ENCODE measurements at regions not wholly inside any gene's neighbourhood (a gene's known extent, or its start where the extent isn't known, plus 50 kb on each side); places are given as distances from the start of the nearest gene placed in this dataset.

DNA sequence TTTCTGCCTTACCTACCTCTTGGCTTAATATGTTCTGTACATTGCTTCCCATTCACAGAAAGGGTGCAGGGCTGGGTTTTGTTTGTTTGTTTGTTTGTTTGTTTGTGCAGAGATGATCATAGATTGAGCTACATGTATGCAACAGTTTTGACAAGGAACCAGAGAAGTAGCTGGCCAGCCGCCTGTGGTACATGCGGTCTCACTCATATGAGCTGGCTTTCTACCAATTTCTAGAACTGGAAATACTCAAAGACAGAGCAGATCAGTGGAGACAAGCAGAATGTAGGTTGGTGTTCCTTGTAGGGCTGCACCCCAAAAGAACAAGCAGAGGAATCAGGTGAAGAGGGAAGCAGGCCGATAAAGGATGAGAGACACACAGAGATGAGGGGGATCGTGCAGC, 502.7 kb downstream of the SOX2 start:
- no peak for DNase-seq (ENCODE audit: low read depth)

DNA sequence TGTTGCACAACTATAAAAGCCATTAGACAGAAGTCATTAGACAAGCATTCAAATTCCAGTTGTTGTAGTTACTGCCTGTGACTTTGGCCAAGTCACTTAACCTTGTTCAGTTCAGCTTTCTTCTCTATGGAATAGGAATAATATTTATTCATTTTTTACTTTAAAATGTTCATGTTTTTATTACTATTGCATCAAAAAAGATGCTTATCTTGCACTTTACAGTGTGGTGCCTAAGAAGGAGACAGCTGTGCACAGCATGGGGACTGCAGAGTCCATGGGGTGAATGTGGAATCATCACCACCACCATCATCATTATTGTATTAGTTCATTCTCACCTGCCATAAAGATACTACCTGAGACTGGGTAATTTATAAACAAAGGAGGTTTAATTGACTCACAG, 504.2 kb downstream of the SOX2 start:
- no peak for DNase-seq (ENCODE audit: low read depth)

DNA sequence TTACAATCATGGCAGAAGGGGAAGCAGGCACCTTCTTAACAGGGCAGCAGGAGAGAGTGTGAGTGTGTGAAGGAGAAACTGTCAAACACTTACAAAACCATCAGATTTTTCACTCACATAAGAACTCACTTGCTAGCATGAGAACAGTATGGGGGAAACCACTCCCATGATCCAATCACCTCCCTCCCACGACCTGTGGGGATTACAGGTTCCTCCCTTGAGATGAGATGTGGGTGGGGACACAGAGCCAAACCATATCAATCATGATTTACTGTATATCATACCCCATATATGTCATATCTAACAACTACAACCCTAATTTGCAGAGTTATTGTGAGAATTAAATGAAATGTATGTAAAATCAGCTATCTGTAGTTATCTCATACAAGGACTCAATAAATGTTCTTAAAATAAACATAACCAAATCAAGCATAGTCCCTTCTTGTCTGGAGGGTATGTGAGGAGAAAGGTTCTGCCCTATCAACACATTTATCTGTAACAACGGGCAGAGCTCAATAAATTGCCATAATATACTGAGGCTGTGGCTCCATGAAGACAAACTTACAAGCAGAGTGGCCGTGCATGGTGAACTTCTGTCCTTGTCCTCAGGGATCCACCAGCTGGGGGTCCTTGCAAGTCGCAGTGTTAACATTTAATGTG, 504.7 kb downstream of the SOX2 start:
- DNase-seq (ENCODE audit: low read depth): no peak

DNA sequence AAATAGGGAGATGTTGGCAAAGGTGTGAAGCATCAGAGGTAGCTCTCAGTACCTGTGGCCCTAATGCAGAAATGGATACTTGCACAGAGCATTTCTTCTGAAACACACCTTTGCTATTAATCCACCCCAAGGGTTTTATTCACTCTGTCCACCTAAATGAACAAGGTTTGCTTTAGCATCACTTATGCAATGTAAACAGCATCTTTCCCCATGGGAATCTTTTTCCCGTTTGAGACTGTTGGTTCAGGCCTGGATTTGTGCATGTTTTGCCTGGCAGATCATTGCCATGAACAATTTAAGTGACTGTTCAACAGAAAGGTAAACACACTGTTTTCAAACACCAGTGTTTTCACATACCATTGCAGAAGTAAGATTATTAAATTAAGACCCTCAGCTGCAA, 508.3 kb downstream of the SOX2 start:
- DNase-seq (ENCODE audit: low read depth): no peak

DNA sequence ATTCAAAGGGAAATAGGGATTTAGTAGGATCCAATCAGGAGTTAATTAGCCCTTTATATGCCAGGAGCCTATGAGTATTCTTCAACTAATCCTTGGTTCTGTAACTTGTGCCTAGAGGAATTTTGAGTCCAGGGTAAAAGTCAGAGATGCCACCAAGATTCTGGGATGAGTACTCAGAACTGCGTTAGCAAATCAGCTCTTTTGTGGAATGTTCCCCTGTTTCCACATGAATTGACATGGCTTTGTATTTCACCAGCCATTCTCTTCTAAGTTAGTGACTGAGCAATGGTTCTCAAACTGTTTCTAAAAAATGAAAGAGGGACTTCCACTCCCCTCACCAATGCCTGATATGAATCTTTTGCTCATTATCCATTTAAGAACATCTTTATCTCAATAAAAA, 508.7 kb downstream of the SOX2 start:
- no peak for DNase-seq (ENCODE audit: low read depth)

DNA sequence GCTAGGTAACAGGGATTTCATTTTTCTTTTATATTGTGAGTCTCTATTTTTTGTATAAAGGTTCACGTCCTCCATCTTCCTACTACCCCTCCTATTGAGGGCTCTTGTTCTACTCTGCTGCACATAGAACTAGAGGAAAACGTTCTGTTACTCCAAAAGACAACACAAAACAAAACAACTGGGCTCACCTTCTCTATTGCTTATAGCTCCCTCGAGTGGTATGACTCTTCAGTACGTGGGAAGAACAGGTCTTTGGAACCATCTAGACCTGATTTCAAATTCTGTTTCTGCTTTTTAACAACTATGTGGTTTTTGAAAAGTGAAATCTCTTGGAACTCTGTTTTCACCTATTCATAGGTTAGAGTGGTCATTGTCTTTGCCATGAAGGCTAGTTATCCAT, 515.3 kb downstream of the SOX2 start:
- DNase-seq (ENCODE audit: low read depth): no peak

DNA sequence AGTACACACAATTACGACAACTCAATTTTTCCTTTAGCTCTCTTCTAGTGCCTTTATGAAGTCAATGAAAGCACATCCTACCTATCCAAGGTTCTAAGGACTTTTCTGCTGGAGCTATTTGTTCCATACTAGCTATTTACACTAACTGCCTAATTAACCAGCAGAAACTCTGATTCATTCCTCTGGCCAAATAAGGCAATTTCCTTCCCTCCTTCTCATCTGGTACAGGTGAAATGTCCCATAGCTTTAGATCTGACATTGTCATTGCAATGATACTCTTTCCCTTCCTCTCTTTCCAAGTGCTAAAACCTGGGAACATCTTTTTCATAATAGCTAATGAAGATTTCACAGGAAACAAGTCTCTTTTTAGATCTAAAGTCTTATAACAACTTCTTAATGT, 521.7 kb downstream of the SOX2 start:
- DNase-seq (ENCODE audit: low read depth): no peak

DNA sequence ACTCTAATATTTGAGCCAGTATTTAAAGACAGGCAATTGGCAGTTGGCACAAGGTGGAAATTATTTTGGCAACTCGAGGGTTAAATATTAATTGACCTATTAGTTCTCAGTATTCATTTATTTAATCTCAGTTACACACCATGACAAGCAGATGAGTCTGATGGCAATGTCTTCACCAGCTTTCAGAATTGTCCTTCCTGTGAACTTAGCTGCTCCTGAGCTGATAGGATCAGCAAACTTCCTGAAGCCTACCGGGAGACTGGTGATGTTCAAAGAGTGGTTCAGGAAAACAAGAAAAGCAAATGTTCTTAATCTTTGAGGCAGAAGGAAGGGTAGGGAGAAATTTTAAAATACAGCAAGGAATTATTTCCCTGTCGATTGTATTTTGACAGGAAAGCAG, 522.2 kb downstream of the SOX2 start:
- no peak for DNase-seq (ENCODE audit: low read depth)

DNA sequence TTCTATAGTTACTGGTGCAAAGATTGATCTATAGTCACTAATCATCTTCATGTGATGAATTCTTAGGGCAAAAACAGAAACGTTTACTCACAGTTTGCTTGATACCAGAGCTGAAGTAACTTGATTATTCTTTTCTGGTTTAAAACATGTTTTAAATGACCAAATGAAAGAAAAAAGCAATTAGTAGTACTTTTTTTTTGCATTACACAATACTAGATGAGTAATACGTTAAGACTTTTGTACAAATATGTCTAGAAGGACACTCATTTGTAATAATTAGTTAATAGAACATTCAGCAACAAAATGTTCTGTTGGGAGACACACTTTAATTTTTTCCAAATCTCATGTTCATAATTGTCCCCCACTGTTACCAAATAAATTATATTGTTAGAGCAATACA, 523.2 kb downstream of the SOX2 start:
- no peak for DNase-seq (ENCODE audit: low read depth)

DNA sequence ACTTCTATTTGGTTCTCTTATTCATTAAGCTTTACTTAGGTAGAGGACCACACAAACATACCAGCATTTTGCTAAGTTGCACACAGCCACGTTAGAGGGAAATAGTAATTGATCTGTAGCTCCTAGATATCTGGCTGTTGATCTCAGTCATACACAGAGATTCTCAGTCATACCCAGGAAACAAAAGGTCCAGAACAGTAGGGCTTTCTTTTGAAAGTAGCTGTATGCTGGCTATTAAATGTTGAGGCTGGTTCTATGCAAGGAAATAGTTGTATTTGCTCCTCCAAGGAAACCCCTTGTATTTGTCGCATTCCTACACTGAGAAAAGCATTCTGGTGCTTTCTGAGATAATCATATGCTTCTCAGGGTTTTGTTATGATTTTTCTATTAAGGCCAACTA, 523.8 kb downstream of the SOX2 start:
- no peak for DNase-seq (ENCODE audit: low read depth)

DNA sequence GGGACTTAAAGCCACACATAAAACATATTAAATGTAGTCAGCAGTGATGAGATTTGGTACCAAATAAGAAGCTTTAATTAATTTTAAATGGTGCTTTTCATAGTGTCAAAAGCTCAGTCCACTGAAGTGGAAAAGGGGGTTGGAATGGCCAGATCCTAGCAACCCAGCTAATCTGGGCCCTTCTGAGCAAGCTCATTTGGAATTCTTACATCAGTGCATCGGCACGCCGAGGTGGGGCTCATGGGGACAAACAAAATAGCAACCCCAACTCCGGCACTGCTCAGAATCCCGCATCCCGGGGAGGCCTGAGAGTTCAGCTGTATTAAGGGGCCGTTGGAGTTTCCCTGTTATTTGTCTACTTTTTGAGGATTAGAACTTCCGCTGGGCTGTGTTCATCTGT, 526.4 kb downstream of the SOX2 start:
- DNase-seq (ENCODE audit: low read depth): no peak

DNA sequence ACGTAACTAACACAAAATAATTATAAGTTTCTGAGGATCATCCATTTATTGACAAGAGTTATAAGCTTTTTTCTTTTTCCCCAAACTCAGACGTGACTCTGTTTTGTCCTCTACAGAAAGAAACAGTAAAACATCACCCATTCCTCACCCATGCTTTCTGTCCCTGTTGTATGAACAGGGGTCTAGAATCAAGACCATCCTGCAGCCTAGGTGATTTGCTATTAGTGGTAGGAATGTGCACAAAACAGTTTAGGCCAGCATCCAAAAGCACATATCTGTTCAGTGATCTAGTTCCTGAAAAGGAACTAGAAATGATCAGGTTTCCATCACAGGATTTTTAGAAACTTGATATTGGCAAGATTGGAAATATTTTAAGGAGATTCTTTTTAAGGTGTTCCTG, 527.6 kb downstream of the SOX2 start:
- no peak for DNase-seq (ENCODE audit: low read depth)

DNA sequence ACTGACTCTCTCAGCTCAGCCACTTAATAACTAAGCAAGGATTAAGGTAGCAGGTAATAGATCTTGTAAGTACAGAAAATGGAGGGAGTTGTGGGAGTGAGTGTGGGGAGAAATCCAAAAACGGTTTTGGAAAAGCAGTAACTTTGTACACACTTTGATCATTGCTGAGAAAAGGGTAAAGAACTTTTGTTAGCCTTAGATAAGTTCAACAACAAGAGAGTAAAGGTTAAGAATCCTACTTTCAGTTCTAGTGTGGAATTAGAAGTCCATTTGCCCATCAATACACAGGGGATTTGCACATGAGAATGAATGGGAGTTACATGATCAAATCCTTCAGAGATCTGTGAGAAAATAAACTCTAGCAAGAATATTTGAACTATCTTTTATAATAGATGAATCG, 528.7 kb downstream of the SOX2 start:
- DNase-seq (ENCODE audit: low read depth): no peak

DNA sequence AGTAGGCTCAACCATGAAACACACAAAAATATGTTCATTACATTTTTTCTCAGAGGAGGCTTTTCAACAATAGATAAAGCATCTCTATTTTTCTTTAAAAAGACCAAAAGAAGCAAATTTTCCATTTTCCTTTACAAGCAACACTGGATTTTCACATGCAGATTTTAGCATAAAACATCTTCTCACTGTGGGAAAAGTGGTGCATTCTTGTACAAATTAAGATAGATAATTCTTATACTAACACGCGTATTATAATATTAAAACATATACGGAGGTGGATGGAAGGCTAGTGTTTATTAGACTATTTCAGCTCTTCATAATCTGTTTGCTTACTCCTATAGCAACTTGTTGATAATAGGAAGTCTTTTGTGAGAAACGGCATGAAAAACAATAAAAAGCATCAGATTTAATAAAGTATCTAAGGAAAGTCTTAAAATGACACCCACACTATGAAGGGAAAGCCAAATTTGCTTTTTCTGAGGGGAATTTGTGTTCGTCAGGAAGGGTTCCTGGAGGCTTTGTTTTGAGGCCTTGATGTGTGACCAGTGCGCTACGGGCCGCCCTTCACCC, 529.6 kb downstream of the SOX2 start:
- no peak for DNase-seq (ENCODE audit: low read depth)

DNA sequence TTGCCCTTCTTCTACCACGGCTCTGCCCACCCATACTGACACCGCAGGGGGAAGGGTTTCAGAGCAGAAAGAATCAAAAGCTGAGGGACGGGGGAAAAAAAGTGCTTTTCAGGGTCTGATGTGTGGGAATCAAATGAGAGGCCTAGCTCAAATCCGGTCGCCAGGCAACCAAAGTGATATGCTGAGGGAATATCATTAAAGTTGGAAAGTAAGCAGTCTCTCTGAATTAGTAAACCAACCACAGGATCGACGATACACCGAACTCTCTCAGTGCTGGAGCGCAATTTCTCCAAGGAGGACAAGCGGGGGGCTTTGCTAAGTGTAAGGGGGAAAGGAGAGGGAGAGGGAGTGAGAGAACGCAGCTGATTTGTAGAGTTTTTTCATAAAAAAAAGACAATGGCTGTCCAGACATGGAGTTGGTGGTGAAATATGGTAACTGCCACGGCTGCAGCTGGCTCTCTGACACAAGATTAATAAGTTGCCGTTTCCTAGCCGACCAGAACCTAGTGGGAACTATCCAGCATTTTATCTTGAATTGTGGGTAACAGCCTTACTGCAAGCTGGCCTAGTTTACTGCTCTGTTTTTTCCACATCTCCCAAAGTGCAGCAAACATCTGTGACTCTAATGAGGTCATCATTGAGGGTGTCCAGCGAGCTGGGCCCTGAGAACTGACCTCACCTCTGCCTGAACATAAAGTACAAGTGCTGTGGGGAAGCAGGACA, 530.2 kb downstream of the SOX2 start:
- DNase-seq (ENCODE audit: low read depth): no peak

DNA sequence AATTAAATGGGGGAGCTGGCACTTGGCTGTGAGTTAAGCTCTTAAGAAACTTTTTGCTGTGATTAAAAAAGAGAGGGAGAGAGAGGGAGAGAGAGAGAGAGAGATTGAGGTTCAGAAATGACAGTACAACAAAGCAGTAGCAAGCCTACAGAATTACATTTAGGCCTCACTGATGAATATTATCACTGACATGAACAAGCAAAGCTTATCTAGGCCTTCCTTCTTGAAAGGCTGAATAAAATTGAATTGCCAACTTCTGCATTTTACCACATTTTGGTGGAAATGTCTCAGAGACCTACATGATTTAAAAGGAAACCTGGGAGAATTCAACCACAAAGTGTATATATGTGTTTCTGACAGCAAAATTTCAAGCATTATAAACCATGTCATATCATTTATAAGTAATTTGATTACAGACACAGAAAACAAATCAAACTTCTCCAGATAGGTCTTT, 530.8 kb downstream of the SOX2 start:
- no peak for DNase-seq (ENCODE audit: low read depth)

DNA sequence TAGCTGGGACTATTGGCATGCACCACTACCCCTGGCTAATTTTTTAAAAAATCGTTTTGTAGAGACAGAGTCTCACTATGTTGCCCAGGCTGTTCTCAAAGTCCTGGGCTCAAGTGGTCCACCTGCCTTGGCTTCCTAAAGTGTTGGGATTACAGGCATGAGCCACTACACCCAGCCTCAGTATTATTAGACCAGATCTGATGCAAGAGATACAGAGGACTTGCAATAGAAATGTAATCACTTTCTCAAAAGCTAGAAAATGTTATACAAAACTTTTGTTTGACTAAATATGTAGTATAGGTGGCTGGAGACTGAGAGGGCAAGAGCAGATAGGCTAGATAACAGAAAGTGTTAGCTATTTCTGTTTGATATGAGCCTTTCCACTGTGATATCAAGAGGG, 531.9 kb downstream of the SOX2 start:
- DNase-seq (ENCODE audit: low read depth): no peak

DNA sequence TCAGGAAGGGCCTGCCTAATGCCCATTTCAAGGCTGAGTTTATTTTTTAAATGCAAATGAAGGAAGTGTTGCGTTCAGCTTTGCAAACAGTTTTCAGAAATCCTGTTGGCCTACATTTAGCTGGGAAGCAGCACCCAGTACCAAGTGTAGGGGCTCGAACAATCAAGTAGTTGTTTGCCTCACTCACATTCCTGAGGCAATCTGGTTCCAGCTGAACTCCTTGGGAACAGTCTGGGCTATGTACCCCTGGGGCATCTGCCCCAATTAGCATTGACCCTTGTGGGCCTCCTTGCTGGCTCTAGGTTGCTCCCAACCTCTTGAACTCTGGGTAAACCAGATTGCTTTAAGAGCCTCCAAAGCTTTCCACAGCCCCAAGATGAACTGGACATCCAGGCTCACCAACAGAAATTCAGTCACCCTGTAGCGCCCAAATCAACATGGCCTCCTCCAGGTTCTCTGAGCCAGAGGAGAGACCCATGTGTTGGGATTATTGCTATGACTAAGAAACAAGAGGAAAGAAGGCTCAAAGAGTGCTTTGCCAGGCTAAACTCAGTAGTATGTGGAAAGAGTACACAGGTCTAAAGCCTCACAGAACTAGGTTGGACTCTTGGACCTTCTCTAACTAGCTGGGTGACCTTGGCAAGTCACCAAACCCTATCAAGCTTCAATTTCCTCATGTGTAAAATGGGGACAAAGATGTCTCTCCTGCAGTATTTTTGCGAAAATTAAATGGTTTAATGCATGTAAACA, 532.7 kb downstream of the SOX2 start:
- no peak for DNase-seq (ENCODE audit: low read depth)

DNA sequence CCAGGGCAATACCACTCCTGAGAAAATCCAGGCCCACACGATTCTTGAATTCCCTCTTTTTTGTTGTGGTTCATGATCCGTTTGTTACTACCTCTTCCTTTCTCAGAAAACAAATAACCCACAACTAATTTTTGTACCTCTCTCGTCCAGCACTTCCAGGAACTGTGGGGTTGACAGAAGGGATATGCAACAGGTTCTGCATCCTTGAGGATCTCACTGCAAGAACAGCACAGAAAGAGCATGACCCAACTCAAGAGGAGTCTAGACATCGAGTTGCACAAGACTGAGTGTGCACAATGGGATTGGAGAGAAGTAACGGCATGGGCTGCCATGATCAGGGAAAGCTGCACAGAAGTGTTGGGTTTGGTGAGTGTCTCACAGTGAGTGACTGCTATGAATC, 533.3 kb downstream of the SOX2 start:
- DNase-seq (ENCODE audit: low read depth): no peak

DNA sequence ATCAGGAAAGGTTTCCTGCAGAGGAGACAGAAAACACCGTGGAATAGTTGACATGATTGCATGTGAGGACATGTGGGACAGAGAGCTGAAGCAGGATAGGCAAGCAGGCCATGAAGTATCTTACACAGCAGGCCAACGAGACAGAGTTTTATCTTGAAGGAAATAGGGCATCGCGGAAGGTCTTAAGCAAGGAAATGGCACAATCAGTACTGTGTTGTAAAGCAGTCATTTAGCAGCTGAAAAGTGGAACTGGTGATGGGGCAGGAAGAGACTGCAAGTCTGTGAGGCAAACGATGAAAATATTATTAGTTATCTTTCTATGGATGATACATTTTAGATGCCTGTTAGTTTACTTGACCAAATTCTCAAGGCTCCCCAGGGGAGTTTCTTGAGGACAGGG, 535.1 kb downstream of the SOX2 start:
- DNase-seq (ENCODE audit: low read depth): no peak

DNA sequence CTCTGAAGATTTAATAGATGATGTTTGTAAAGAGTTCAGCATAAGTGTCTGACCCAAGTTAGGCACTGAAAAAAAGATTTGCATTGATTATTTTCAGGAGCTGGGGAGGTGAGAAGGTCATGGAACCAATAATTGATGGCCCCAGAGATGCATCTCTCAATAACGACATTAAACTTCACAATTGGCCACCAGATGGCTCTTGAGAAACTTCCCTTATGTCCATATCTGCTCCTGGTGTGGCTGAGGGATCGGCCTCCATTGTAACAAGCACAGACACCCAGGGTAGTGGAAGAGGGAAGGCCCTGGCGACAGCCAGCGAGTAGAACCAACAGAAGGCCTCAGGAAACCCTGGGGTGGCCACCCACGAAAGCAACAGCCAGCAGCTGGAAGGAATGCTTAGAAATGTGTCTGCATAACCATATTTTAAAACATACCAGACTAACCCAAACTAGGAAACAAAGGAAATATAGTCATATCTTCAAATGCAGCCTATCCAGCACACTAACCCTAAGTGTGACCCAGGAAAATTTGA, 536.7 kb downstream of the SOX2 start:
- DNase-seq (ENCODE audit: low read depth): no peak

DNA sequence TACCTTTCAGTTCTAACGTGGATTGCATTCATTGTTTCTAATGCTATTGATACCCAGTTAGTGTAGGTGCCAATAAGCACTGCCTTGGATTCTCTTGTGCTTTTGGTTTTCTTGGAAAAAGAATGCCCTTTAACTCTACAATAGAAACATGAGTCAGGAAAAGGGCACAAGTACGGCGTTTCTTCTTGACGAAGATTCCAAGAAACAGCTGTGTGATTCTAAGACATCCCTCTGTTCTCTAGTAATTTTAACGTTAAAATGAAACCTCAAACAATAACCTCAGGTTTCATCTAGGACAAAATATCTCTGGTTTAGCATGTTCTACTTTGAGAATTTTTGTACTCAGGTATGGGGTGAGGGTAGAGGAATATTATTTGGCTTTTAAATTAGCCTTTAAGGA, 540.5 kb upstream of the ATP11B start:
- no peak for DNase-seq (ENCODE audit: low read depth)

DNA sequence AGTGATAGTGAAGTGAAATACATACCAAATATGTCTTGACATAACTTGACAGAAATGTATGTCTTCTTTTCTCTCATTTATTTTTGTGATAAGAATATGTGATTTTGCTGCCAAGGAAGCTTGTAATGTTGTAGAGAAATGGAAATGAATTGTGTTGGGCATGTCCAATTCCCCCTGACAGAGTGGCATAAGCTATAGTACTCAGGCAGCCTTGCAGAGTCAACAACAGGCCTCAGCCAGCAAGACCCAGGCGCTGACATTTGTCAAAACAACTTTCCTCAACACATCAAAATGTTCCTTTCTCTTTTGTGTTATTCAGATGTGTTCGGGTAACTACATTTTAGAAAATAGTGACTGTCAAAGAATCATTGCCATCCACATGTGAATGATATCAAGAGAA, 538.1 kb upstream of the ATP11B start:
- no peak for DNase-seq (ENCODE audit: low read depth)

Measured in GM04504 (cell line).